ENCODE measurements at regions not wholly inside any gene's neighbourhood (a gene's known extent, or its start where the extent isn't known, plus 50 kb on each side); places are given as distances from the start of the nearest gene placed in this dataset.

- TF ChIP-seq CTCF (optimal IDR thresholded peaks at IDR 0.05 in 1 of 3, IDR thresholded peaks at IDR 0.05 in 1 of 3, conservative IDR thresholded peaks at IDR 0.05 in 1 of 3; ENCODE audit: extremely low read depth in 1 of 3, insufficient read depth in 2 of 3, low read length in 3 of 3) (no peak), EZH2 (IDR thresholded peaks at IDR 0.05; ENCODE audit: low read length) (no peak)
Observed at GRCh38 chr5:167296661-167297060, 994.8 kb upstream of the WWC1 start.

Measured in keratinocyte (primary cell).